Activated gamma-delta T cell treated with anti-CD3 and anti-CD28 coated beads, Interleukin-2, amount 50 U/mL, for 16 hours (primary cell): ENCODE measurements at regions not wholly inside any gene's neighbourhood (a gene's known extent, or its start where the extent isn't known, plus 50 kb on each side); places are given as distances from the start of the nearest gene placed in this dataset.

Experiments used
- DNase-seq: peaks from one replicate; pipeline ENCODE4 v3.0.0-alpha.2; 2020; ENCODE audit warnings: low read depth

DNA sequence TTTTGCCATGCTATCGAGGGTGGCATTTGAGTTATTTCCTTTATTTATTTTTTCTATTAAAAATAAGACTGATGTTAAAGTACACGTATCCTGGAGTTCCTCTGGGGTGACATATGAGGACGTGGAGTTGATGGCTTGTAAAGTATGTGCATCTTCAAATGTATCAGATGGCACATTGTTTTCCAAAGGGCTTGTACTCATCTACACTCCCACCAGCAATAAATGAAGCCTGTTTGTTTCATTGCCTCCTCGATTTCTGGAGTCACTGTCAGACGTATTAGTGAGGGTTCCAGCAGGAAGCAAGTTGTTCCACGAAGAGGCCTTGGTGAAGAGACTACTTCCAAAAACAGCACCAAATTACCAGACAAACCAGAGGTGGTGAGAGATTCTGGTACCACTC lies 423.9 kb downstream of the NPHP4 start:
- DNase-seq = no peak

- DNase-seq = no peak
Measured at GRCh38 chr1:5567839-5568238, 424.4 kb downstream of the NPHP4 start.

GRCh38 chr1:5566924-5567323 lies 425.3 kb downstream of the NPHP4 start:
- DNase-seq = no peak

DNA sequence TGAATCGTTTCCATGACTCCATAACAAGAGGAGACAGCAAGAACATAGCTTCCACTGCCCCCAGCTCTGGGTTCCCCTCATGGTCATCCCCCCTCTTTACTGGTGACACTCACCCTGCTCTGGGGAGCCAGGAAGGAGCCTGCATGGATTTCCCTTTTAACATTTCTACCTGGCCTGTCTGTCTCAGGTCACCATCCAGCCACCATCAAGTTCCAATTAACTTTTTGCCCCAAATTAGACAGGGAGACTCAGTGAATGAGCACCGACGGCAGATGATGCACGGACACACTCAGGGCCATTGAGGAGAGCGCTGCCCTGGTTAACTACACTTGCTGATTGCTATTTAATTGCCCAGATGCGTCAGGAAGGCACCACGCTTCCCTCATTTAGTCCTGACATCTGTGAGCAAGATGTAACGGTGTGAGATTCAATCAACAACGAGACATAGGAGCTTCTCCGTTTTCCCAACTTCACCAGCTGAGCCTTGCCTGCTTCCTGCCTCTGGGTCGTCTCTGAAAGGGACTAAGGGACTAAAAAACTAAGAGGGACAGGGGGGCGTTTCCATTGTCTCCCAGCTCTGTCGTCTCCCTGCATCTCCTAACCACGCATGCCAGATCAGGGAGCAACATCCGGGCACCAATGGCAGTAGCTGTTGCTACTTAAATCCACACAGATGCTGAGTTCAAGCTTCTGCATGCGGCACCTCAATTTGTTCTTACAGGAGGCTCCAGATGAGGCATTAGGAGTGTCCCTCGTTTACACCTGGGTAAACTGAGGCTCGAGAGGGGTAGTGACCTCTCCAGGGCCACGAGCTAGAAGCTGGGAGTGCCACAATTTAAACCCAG lies 426.7 kb downstream of the NPHP4 start:
- no peak for DNase-seq

GRCh38 chr1:5564578-5565257 lies 427.5 kb downstream of the NPHP4 start:
- no peak for DNase-seq

DNA sequence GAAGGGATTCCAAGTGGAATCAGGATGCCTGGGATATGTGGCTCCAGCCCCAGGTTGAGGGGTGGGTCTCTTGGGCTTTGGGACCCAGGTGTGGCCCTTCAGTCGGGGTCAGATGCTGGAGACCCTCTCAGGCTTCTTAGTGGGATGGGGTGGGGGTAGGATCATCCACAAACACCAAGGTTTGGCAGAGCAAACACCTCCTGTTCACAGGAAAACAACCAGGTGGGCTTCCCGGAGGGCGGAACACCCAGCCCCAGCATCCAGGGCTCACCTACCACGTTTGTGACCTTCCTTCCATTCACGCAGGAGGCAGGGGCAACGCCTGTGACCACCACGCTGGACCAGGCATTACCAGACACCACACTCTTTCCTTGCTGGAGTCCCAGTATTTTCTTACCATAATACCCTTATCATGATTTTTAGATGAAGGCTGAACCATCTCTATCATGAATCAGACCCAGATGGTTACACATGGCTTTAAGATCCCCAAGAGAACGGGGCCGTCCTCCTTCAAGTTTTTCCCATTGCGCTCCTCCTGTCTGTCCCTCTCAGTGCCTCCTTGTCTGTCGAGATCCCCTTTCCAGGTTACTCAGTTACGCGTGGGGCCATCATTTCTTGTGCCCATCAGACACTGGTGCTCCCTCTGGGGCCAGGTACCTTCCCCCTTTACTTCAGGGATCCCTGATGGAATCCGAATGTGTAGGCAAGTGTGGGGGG lies 428.2 kb downstream of the NPHP4 start:
- DNase-seq = no peak

GRCh38 chr1:5562769-5563168 lies 429.5 kb downstream of the NPHP4 start:
- no peak for DNase-seq

- DNase-seq = no peak
Measured at GRCh38 chr1:5562331-5562730, 429.9 kb downstream of the NPHP4 start.

GRCh38 chr1:5559078-5559477 lies 433.1 kb downstream of the NPHP4 start:
- DNase-seq = no peak

DNA sequence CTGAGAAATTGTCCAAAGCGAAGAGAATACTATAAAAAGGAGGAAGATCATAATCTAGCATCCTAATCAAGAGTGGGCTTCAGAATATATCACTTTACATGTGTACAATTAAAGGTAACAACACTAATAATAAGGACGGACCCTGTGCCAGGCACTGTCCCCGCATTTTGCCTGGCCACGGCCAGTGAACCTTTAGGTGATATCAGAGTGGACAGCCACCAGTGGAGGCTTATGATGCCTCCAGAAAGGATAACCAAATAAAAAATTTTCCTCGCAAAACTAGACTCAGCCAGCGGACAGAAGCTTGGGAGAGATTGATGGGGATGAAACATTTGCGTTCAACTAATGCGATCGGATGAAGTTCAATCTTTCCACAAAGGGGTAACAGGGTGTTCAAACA lies 436.4 kb downstream of the NPHP4 start:
- DNase-seq = no peak

DNA sequence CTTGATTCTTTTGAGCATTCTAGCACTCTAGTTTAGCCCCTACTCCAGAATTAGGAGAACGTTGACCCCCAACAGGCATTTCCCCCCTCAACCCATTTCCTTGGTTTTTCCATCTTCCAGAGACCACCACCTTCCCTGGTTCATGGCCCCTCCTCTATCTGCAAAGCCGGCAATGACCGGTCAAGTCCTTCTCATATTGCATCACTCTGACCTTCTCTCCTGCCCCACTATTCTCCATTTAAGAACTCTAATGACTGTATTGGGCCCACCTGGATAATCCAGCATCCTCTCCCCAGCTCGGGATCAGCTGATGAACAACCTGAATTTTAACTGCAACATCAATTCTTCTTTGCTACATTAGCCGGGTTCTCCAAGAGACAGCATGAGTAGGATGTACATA lies 437.4 kb downstream of the NPHP4 start:
- no peak for DNase-seq

DNA sequence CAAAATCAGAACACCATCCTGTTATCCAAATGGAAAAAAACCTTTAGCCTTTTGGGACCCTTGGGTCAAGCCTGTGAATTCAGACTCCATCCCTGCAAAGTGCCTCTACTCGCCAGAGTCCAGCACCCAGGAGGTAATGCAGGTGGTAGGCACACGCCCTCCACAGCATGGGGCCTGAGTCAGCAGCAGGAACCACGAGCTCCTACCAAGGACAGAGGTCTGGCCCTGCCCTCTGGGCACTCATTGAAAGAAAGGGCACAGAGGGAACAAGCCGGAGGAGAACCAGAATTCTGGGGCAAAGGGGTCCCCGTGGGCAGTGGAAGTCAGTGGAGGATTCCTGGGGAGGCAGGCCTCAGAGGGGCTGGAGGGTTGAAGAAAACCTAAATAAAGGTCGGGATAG lies 438.1 kb downstream of the NPHP4 start:
- no peak for DNase-seq

DNA sequence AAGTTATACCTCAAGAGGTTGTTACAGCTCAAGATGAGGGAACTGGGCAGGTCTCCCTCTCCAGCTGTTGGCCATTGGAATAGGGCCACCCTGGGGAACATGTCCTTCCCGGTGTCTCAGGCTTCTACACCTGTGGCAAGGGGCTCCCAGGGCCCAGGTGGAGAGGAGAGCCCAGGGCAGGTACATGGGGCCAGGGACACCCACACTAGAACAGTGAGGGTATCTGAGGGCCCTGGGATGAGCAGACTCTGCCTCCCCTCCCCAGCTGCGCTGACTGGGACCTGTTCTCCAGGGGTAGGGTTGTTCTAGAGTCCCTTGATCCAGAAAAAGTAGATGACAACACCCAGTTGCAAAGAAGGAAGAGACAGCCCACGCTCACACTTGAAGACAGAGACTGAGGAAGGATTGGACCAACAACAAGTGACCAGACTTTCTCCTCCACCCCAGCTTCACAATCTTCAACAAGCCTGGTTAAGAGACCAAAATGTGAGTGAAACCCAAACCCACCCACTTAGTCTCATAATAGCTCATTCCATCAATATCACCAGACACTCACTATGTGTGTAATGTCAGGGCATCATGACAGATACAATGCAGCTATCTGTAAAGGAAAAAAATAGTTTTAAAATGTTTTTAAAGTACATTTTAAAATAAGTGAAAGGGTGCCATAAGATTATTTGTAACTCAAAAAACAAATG lies 439.3 kb downstream of the NPHP4 start:
- no peak for DNase-seq

DNA sequence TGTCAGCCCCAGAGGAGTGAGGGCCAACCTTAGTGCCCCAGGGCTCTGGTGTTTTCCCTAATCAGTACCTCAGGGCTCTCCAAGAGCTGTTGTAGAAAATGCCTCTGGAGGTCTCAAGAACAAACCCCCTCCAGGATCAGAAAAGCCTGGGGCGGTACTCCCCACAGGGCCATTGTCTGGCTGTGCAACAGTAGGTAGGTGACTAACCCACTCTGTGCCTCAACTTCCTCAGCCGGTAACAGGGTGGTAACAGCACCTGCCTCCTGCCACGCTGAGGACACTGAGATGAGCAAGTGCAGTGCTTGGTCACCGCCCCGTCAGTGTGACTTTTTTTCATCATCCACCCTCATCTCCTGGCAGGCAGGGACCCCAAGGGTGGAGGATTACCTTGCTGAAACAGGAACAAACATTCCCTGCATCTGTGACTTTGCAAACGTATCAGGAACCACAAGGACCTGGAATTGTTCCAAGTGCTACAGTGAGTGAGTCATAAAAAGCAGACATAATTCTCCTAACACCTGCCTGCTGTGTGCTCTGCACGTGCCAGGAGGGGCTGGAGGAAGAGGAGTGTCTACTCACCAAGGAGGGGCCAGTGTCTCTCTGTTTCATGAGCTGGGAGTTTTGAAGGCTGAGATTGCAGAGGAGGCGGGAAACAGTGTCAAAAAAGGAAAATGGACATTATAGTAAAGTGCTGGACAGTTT lies 440.8 kb downstream of the NPHP4 start:
- DNase-seq = no peak

DNA sequence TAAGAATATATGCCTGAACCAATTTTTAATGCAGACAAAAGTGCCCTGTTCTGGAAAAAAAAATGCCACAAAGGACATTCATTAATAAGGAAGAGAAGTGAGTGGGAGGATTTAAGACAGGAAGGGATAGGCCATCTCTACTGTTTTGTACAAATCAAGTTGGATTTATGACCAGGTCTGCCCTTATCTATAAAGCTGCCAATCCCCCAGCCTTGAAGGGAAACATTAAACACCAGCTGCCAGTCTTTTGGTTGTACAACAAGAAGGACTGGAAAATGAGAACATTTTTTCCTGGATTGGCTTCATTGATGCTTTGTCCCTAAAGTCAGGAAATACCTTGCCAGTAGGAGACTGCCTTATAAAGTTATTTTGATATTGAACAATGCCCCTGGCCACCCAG lies 444.0 kb downstream of the NPHP4 start:
- DNase-seq = no peak

DNA sequence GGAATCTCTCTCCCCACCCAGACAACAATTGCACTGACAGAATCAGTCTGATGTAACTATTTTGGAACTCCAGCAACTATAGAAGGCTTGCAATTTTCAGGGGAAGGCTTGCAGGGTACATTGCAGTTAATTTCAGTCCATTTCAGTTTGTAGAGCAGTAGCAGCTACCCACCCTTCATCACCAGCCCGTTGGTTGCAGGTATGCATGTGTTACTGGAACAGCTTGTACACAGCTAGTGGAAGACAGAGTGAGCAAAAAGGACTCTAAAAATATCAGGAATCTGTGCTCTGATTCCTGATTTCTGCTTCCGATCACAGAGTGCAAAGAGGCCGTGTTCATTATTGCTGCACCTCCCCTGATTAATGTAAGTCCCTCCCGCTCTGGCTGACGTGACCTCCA lies 449.0 kb downstream of the NPHP4 start:
- DNase-seq = no peak

- no peak for DNase-seq
Measured at GRCh38 chr1:5532811-5533210, 459.4 kb downstream of the NPHP4 start.

GRCh38 chr1:5526822-5527551 lies 465.2 kb downstream of the NPHP4 start:
- no peak for DNase-seq

GRCh38 chr1:5526385-5526750 lies 465.9 kb downstream of the NPHP4 start:
- DNase-seq = no peak

DNA sequence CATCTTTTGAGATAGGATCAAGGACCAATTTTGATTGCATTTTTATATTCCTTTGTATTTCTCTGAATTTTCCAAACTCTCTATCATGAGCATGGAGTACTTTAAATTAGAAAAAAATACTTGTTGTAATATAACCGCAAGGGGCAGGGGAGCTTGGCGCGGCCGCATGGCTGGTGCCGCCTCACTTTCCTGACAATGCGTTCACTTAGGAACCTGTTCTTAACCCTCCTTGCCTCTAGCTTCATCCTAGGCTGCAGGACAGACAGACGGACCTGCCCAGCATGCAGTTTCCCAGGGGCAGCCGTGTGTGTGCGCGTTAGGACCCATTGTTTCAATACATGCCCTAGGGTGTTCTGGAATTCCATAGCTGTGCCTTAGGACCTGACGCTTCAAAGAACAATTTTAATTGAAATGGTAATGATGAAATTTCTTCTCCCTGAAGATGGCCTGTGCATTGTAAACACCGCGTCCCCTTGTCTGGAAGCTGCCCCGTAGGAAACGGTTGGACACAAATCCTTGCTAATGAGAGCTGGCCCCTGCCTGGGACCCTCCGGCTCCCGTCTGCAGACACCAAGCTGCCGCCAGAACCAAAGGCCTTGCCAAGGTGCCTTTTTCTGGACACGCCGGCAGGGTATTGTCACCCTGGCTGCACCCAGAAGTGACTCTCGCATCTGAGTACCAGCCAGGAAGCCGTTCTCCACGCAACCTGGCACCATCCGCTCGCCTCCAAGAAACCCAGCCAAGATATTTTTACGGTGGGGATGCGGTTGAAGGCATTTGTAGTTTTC lies 466.4 kb downstream of the NPHP4 start:
- no peak for DNase-seq
